BLaER1 (cell line): ENCODE measurements at regions not wholly inside any gene's neighbourhood (a gene's known extent, or its start where the extent isn't known, plus 50 kb on each side); places are given as distances from the start of the nearest gene placed in this dataset.

Experiments
- H3K27ac ChIP-seq: shearing (Covaris generic); formaldehyde crosslinking; 2 replicates; pipeline ENCODE4 v1.8.1; 2022
- H3K27me3 ChIP-seq: shearing (Covaris generic); formaldehyde crosslinking; 2 replicates; pipeline ENCODE4 v1.8.1; 2022
- H3K36me3 ChIP-seq: shearing (Covaris generic); formaldehyde crosslinking; 2 replicates; pipeline ENCODE4 v1.8.1; 2022
- H3K4me1 ChIP-seq: shearing (Covaris generic); formaldehyde crosslinking; 2 replicates; pipeline ENCODE4 v1.8.1; 2022
- H3K4me2 ChIP-seq: shearing (Covaris generic); formaldehyde crosslinking; 2 replicates; pipeline ENCODE4 v1.8.1; 2022
- H3K4me3 ChIP-seq: shearing (Covaris generic); formaldehyde crosslinking; 2 replicates; pipeline ENCODE4 v1.8.1; 2022
- H3K9ac ChIP-seq: shearing (Covaris generic); formaldehyde crosslinking; 2 replicates; pipeline ENCODE4 v1.8.1; 2022
- H3K9me3 ChIP-seq: shearing (Covaris generic); formaldehyde crosslinking; 2 replicates; pipeline ENCODE4 v1.8.1; 2022
- H4K20me1 ChIP-seq: shearing (Covaris generic); formaldehyde crosslinking; 2 replicates; pipeline ENCODE4 v1.8.1; 2022
- Cebpa-rat ChIP-seq: shearing (Covaris generic); IDR thresholded peaks from 2 replicates; pipeline ENCODE4 v1.8.1; 2022

- H3K4me2 ChIP-seq: no peak overlapping the region
- H3K27me3 ChIP-seq: no peaks in the 10 kb centered on the region
- H3K27ac ChIP-seq: no peak overlapping the region
- H3K36me3 ChIP-seq: no peaks in the 10 kb centered on the region
- no peaks in the 10 kb centered on the region for H4K20me1 ChIP-seq
- H3K4me1 ChIP-seq: peaks cover 9% of the 10 kb centered on the region
- no peak for TF ChIP-seq Cebpa-rat
- no peak overlapping the region for H3K4me3 ChIP-seq
- no peaks in the 10 kb centered on the region for H3K9me3 ChIP-seq
- no peak overlapping the region for H3K9ac ChIP-seq
These were observed 96.2 kb upstream of the KCNMB2 start for GRCh38 chr3:178440043-178440442.

- no peaks in the 10 kb centered on the region for H3K4me1 ChIP-seq
- H3K4me3 ChIP-seq: no peak overlapping the region
- no peaks in the 10 kb centered on the region for H3K9me3 ChIP-seq
- H3K27me3 ChIP-seq: no peaks in the 10 kb centered on the region
- H3K9ac ChIP-seq: no peak overlapping the region
- H3K36me3 ChIP-seq: no peaks in the 10 kb centered on the region
- H4K20me1 ChIP-seq: no peaks in the 10 kb centered on the region
- no peak overlapping the region for H3K27ac ChIP-seq
- no peak overlapping the region for H3K4me2 ChIP-seq
- no peak for TF ChIP-seq Cebpa-rat
These were observed 92.6 kb upstream of the KCNMB2 start for GRCh38 chr3:178443634-178444033.

GRCh38 chr3:178445139-178445538, 91.1 kb upstream of the KCNMB2 start:
- no peak overlapping the region for H3K9ac ChIP-seq
- TF ChIP-seq Cebpa-rat: no peak
- H3K4me1 ChIP-seq: no peaks in the 10 kb centered on the region
- no peaks in the 10 kb centered on the region for H3K27me3 ChIP-seq
- no peaks in the 10 kb centered on the region for H3K36me3 ChIP-seq
- H3K9me3 ChIP-seq: no peaks in the 10 kb centered on the region
- H3K27ac ChIP-seq: no peak overlapping the region
- H4K20me1 ChIP-seq: no peaks in the 10 kb centered on the region
- H3K4me2 ChIP-seq: no peak overlapping the region
- no peak overlapping the region for H3K4me3 ChIP-seq

GRCh38 chr3:178446059-178446458, 90.2 kb upstream of the KCNMB2 start:
- Histone ChIP-seq H3K36me3 (no peaks in the 10 kb centered on the region), H3K9ac (no peak overlapping the region), H4K20me1 (no peaks in the 10 kb centered on the region), H3K27me3 (no peaks in the 10 kb centered on the region), H3K27ac (no peak overlapping the region), H3K4me1 (no peaks in the 10 kb centered on the region), H3K4me2 (no peak overlapping the region), H3K9me3 (no peaks in the 10 kb centered on the region), H3K4me3 (no peak overlapping the region)
- TF ChIP-seq Cebpa-rat: no peak

GRCh38 chr3:178450476-178450875, 85.8 kb upstream of the KCNMB2 start:
- Histone ChIP-seq H3K9me3 (no peaks in the 10 kb centered on the region), H3K4me1 (no peaks in the 10 kb centered on the region), H3K27me3 (no peaks in the 10 kb centered on the region), H3K36me3 (no peaks in the 10 kb centered on the region), H3K27ac (no peak overlapping the region), H3K9ac (no peak overlapping the region), H4K20me1 (no peaks in the 10 kb centered on the region), H3K4me3 (no peak overlapping the region), H3K4me2 (no peak overlapping the region)
- TF ChIP-seq Cebpa-rat: no peak

GRCh38 chr3:178451799-178452198, 84.4 kb upstream of the KCNMB2 start:
- Histone ChIP-seq H4K20me1 (no peaks in the 10 kb centered on the region), H3K36me3 (no peaks in the 10 kb centered on the region), H3K4me1 (no peaks in the 10 kb centered on the region), H3K27me3 (no peaks in the 10 kb centered on the region), H3K27ac (no peak overlapping the region), H3K9ac (no peak overlapping the region), H3K4me2 (no peak overlapping the region), H3K4me3 (no peak overlapping the region), H3K9me3 (no peaks in the 10 kb centered on the region)
- TF ChIP-seq Cebpa-rat: no peak

- Histone ChIP-seq H4K20me1 (no peaks in the 10 kb centered on the region), H3K9ac (no peak overlapping the region), H3K4me2 (no peak overlapping the region), H3K27me3 (no peaks in the 10 kb centered on the region), H3K4me3 (no peak overlapping the region), H3K36me3 (no peaks in the 10 kb centered on the region), H3K9me3 (no peaks in the 10 kb centered on the region), H3K4me1 (no peaks in the 10 kb centered on the region), H3K27ac (no peak overlapping the region)
- TF ChIP-seq Cebpa-rat: no peak
These were observed 81.5 kb upstream of the KCNMB2 start for GRCh38 chr3:178454726-178455125.

GRCh38 chr3:178455226-178455625, 81.0 kb upstream of the KCNMB2 start:
- Histone ChIP-seq H3K9ac (no peak overlapping the region), H4K20me1 (no peaks in the 10 kb centered on the region), H3K36me3 (no peaks in the 10 kb centered on the region), H3K4me3 (no peak overlapping the region), H3K27ac (no peak overlapping the region), H3K4me1 (no peaks in the 10 kb centered on the region), H3K9me3 (no peaks in the 10 kb centered on the region), H3K4me2 (no peak overlapping the region), H3K27me3 (no peaks in the 10 kb centered on the region)
- TF ChIP-seq Cebpa-rat: no peak

- no peaks in the 10 kb centered on the region for H4K20me1 ChIP-seq
- no peak overlapping the region for H3K4me2 ChIP-seq
- no peaks in the 10 kb centered on the region for H3K4me1 ChIP-seq
- H3K9ac ChIP-seq: no peak overlapping the region
- no peak overlapping the region for H3K4me3 ChIP-seq
- TF ChIP-seq Cebpa-rat: no peak
- no peak overlapping the region for H3K27ac ChIP-seq
- no peaks in the 10 kb centered on the region for H3K9me3 ChIP-seq
- H3K36me3 ChIP-seq: no peaks in the 10 kb centered on the region
- no peaks in the 10 kb centered on the region for H3K27me3 ChIP-seq
These were observed 80.3 kb upstream of the KCNMB2 start for GRCh38 chr3:178455946-178456345.

- no peaks in the 10 kb centered on the region for H3K4me1 ChIP-seq
- no peak overlapping the region for H3K4me2 ChIP-seq
- no peak for TF ChIP-seq Cebpa-rat
- no peaks in the 10 kb centered on the region for H4K20me1 ChIP-seq
- 0 out of 2 replicates have a peak, but pooled peaks cover 2% of the 10 kb centered on the region for H3K9me3 ChIP-seq
- no peak overlapping the region for H3K4me3 ChIP-seq
- H3K36me3 ChIP-seq: no peaks in the 10 kb centered on the region
- H3K27ac ChIP-seq: no peak overlapping the region
- no peaks in the 10 kb centered on the region for H3K27me3 ChIP-seq
- no peak overlapping the region for H3K9ac ChIP-seq
These were observed 79.5 kb upstream of the KCNMB2 start for GRCh38 chr3:178456621-178457285.

- TF ChIP-seq Cebpa-rat: no peak
- H3K4me2 ChIP-seq: no peak overlapping the region
- H3K27me3 ChIP-seq: no peaks in the 10 kb centered on the region
- H3K36me3 ChIP-seq: no peaks in the 10 kb centered on the region
- 0 out of 2 replicates have a peak, but pooled peaks cover 3% of the 10 kb centered on the region for H3K9me3 ChIP-seq
- no peaks in the 10 kb centered on the region for H3K4me1 ChIP-seq
- H3K4me3 ChIP-seq: no peak overlapping the region
- H4K20me1 ChIP-seq: no peaks in the 10 kb centered on the region
- H3K27ac ChIP-seq: no peak overlapping the region
- no peak overlapping the region for H3K9ac ChIP-seq
These were observed 78.7 kb upstream of the KCNMB2 start for GRCh38 chr3:178457511-178457910.
